ENCODE measurements at regions not wholly inside any gene's neighbourhood (a gene's known extent, or its start where the extent isn't known, plus 50 kb on each side); places are given as distances from the start of the nearest gene placed in this dataset.
"Not testable (repeated sequence)": the region's sequence is repeated elsewhere in the genome, so short reads cannot be mapped to it uniquely, and the experiment has no call there.

GRCh38 chr20:25953876-25954275, 257.2 kb upstream of the ZNF337 start:
- TF ChIP-seq POLR2A (IDR thresholded peaks at IDR 0.05), result not testable (repeated sequence)
- TF ChIP-seq, protein P1, sequence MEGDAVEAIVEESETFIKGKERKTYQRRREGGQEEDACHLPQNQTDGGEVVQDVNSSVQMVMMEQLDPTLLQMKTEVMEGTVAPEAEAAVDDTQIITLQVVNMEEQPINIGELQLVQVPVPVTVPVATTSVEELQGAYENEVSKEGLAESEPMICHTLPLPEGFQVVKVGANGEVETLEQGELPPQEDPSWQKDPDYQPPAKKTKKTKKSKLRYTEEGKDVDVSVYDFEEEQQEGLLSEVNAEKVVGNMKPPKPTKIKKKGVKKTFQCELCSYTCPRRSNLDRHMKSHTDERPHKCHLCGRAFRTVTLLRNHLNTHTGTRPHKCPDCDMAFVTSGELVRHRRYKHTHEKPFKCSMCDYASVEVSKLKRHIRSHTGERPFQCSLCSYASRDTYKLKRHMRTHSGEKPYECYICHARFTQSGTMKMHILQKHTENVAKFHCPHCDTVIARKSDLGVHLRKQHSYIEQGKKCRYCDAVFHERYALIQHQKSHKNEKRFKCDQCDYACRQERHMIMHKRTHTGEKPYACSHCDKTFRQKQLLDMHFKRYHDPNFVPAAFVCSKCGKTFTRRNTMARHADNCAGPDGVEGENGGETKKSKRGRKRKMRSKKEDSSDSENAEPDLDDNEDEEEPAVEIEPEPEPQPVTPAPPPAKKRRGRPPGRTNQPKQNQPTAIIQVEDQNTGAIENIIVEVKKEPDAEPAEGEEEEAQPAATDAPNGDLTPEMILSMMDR (IDR thresholded peaks at IDR 0.05), result not testable (repeated sequence)

Measured in testis (tissue), 2 donors.